OCI-LY7 (cell line): ENCODE measurements at regions not wholly inside any gene's neighbourhood (a gene's known extent, or its start where the extent isn't known, plus 50 kb on each side); places are given as distances from the start of the nearest gene placed in this dataset.

ENCODE experiments used
- EZH2phosphoT487 ChIP-seq: fragments of 200-600 bp; sonication (generic); IDR thresholded peaks from 2 replicates; pipeline ENCODE4 v1.6.1; 2018; ENCODE audit warnings: low read depth, borderline replicate concordance, mild to moderate bottlenecking, mixed run types, antibody characterized with exemption, low read length, moderate library complexity, mixed read lengths
- TF ChIP-seq, protein P1 (sequence below): fragments of 200-600 bp; sonication (generic); conservative IDR thresholded peaks from 2 replicates; pipeline ENCODE4 v1.5.1; 2014; ENCODE audit warnings: mild to moderate bottlenecking, antibody characterized with exemption, low read length, moderate library complexity, mixed read lengths

DNA sequence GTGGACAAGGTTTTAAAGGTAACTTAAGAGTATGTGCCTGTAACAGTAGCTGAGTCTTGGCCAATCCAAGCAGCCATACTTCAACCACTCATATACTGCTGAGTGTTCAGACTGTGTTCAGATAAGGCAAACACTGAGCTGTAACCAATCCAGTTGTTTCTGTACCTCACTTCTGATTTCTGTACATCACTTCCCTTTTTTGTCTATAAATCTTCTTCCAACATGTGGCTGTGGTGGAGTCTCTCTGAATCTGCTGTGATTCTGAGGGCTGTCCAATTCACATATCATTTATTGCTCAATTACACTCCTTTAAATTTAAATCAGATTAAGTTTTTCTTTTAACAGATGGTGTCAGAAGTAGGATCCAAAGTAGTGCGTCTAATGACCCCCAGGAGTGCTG is 149.5 kb upstream of the PHF14 start:
- TF ChIP-seq, protein P1, sequence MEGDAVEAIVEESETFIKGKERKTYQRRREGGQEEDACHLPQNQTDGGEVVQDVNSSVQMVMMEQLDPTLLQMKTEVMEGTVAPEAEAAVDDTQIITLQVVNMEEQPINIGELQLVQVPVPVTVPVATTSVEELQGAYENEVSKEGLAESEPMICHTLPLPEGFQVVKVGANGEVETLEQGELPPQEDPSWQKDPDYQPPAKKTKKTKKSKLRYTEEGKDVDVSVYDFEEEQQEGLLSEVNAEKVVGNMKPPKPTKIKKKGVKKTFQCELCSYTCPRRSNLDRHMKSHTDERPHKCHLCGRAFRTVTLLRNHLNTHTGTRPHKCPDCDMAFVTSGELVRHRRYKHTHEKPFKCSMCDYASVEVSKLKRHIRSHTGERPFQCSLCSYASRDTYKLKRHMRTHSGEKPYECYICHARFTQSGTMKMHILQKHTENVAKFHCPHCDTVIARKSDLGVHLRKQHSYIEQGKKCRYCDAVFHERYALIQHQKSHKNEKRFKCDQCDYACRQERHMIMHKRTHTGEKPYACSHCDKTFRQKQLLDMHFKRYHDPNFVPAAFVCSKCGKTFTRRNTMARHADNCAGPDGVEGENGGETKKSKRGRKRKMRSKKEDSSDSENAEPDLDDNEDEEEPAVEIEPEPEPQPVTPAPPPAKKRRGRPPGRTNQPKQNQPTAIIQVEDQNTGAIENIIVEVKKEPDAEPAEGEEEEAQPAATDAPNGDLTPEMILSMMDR = no peak
- no peak for TF ChIP-seq EZH2phosphoT487
